Liver (tissue), 8 donors: ENCODE measurements at regions not wholly inside any gene's neighbourhood (a gene's known extent, or its start where the extent isn't known, plus 50 kb on each side); places are given as distances from the start of the nearest gene placed in this dataset.

ENCODE experiments used
- DNase-seq: peaks from one replicate; pipeline ENCODE4 v3.0.0-alpha.2; 2017; ENCODE audit warnings: low spot score
- H3K27ac ChIP-seq, 2 donors: one replicate each; pipeline ENCODE4 v1.7.0; 2013; ENCODE audit warnings: inconsistent platforms in 2 of 2, low read length in 2 of 2, control low read depth in 1 of 2, low read depth in 1 of 2, mild to moderate bottlenecking in 1 of 2
- H3K27me3 ChIP-seq, 4 donors: one replicate each; pipeline versions ENCODE4 v1.6.1 to v1.7.0; 2013; ENCODE audit warnings: low read length in 3 of 4, inconsistent platforms in 1 of 4, mild to moderate bottlenecking in 1 of 4, moderate library complexity in 1 of 4; ENCODE audit not compliant: control insufficient read depth in 4 of 4, insufficient read depth in 4 of 4
- H3K36me3 ChIP-seq, 4 donors: one replicate each; pipeline versions ENCODE4 v1.6.1 to v1.7.0; 2013; ENCODE audit warnings: low read length in 3 of 4, mild to moderate bottlenecking in 3 of 4, low read depth in 1 of 4, moderate library complexity in 1 of 4; ENCODE audit not compliant: control insufficient read depth in 4 of 4, insufficient read depth in 3 of 4
- H3K4me1 ChIP-seq, 4 donors: one replicate each; pipeline versions ENCODE4 v1.6.1 to v1.7.0; 2013; ENCODE audit warnings: low read length in 3 of 4, mild to moderate bottlenecking in 3 of 4, moderate library complexity in 1 of 4; ENCODE audit not compliant: control insufficient read depth in 4 of 4, insufficient read depth in 4 of 4
- H3K4me3 ChIP-seq, 3 donors: one replicate each; pipeline versions ENCODE4 v1.6.1 to v1.7.0; 2013; ENCODE audit warnings: low read length in 3 of 3, control low read depth in 1 of 3, low read depth in 1 of 3, mild to moderate bottlenecking in 1 of 3
- H3K9ac ChIP-seq, 2 donors: one replicate each; pipeline ENCODE4 v1.7.0; 2013; ENCODE audit warnings: low read length in 2 of 2, mild to moderate bottlenecking in 2 of 2, moderate library complexity in 2 of 2, control low read depth in 1 of 2, low read depth in 1 of 2
- H3K9me3 ChIP-seq, 4 donors: one replicate each; pipeline versions ENCODE4 v1.6.1 to v1.7.0; 2013; ENCODE audit warnings: low read length in 3 of 4; ENCODE audit not compliant: control insufficient read depth in 4 of 4
- ATF3 ChIP-seq: IDR thresholded peaks from 2 replicates; pipeline ENCODE4 v1.6.1; 2016; ENCODE audit warnings: antibody characterized with exemption
- EGR1 ChIP-seq, 2 donors: IDR thresholded peaks; 2 replicates each; pipeline ENCODE4 v1.6.1; 2016 to 2018; ENCODE audit warnings: antibody characterized with exemption in 2 of 2, low read depth in 2 of 2
- FOXA1 ChIP-seq: IDR thresholded peaks from 2 replicates; pipeline ENCODE4 v1.6.1; 2016; ENCODE audit warnings: antibody characterized with exemption
- FOXA2 ChIP-seq: IDR thresholded peaks from 2 replicates; pipeline ENCODE4 v1.6.1; 2016; ENCODE audit warnings: antibody characterized with exemption
- GABPA ChIP-seq, 2 donors: IDR thresholded peaks in 1 of 2; conservative IDR thresholded peaks in 1 of 2; 2 replicates each; pipeline ENCODE4 v1.6.1; 2016; ENCODE audit warnings: antibody characterized with exemption in 2 of 2, mild to moderate bottlenecking in 1 of 2, moderate library complexity in 1 of 2
- HNF4A ChIP-seq, 2 donors: conservative IDR thresholded peaks; 2 replicates each; pipeline ENCODE4 v1.6.1; 2016; ENCODE audit warnings: antibody characterized with exemption in 2 of 2, mild to moderate bottlenecking in 2 of 2
- HNF4G ChIP-seq: IDR thresholded peaks from 2 replicates; pipeline ENCODE4 v1.6.1; 2016; ENCODE audit warnings: antibody characterized with exemption
- NR2F2 ChIP-seq: IDR thresholded peaks from 2 replicates; pipeline ENCODE4 v1.6.1; 2016; ENCODE audit warnings: antibody characterized with exemption
- RXRA ChIP-seq, 2 donors: IDR thresholded peaks; 2 replicates each; pipeline ENCODE4 v1.6.1; 2017 to 2018; ENCODE audit warnings: antibody characterized with exemption in 2 of 2, mild to moderate bottlenecking in 1 of 2
- SP1 ChIP-seq: IDR thresholded peaks from 2 replicates; pipeline ENCODE4 v1.6.1; 2018; ENCODE audit warnings: antibody characterized with exemption, mild to moderate bottlenecking
- TAF1 ChIP-seq: conservative IDR thresholded peaks from 2 replicates; pipeline ENCODE4 v1.6.1; 2016; ENCODE audit warnings: antibody characterized with exemption, mild to moderate bottlenecking
- YY1 ChIP-seq: IDR thresholded peaks from 2 replicates; pipeline ENCODE4 v1.6.1; 2016; ENCODE audit warnings: antibody characterized with exemption, mild to moderate bottlenecking
- ZBTB33 ChIP-seq: IDR thresholded peaks from 2 replicates; pipeline ENCODE4 v1.6.1; 2016; ENCODE audit warnings: antibody characterized with exemption
- WGBS: extraction: QIAGEN DNeasy Blood & Tissue Kit; methylation state at CpG from one replicate; pipeline ENCODE4 v1.1.7; 2013; 5-methylcytosine and 5-hydroxymethylcytosine counted together
- TF ChIP-seq, protein P1 (sequence below): fragments of 150-350 bp; IDR thresholded peaks from 2 replicates; pipeline ENCODE4 v1.5.1; 2017; ENCODE audit warnings: improper control_type of control experiment, low read depth, low read length; ENCODE audit not compliant: missing input control
- TF ChIP-seq, protein P2 (sequence below): IDR thresholded peaks from 2 replicates; pipeline ENCODE4 v1.6.1; 2016; ENCODE audit warnings: antibody characterized with exemption, mild to moderate bottlenecking
- TF ChIP-seq, protein P3 (sequence below): IDR thresholded peaks from 2 replicates; pipeline ENCODE4 v1.6.1; 2016; ENCODE audit warnings: antibody characterized with exemption
- donor health status: healthy.
- donor health status: healthy.
- donor health status: healthy.
- donor health status: healthy.
- donor health status: healthy.

DNA sequence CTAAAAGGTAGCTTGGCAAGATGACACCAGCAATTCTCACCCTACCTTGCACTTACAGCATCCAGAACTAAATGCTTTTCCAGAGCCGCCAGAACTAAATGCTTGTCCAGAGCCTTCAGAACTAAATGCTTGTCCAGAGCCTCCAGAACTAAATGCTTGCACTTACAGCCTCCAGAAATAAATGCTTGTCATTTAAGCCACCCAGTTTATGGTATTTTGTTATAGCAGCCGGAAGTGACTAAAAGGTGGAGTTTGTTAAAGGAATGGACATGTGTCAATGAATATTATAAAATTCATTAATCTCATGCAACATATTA lies 133.5 kb downstream of the GPX5 start (continued):
- TF ChIP-seq, protein P1, sequence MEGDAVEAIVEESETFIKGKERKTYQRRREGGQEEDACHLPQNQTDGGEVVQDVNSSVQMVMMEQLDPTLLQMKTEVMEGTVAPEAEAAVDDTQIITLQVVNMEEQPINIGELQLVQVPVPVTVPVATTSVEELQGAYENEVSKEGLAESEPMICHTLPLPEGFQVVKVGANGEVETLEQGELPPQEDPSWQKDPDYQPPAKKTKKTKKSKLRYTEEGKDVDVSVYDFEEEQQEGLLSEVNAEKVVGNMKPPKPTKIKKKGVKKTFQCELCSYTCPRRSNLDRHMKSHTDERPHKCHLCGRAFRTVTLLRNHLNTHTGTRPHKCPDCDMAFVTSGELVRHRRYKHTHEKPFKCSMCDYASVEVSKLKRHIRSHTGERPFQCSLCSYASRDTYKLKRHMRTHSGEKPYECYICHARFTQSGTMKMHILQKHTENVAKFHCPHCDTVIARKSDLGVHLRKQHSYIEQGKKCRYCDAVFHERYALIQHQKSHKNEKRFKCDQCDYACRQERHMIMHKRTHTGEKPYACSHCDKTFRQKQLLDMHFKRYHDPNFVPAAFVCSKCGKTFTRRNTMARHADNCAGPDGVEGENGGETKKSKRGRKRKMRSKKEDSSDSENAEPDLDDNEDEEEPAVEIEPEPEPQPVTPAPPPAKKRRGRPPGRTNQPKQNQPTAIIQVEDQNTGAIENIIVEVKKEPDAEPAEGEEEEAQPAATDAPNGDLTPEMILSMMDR: no peak
- TF ChIP-seq ATF3 (no peak), YY1 (no peak)

DNA sequence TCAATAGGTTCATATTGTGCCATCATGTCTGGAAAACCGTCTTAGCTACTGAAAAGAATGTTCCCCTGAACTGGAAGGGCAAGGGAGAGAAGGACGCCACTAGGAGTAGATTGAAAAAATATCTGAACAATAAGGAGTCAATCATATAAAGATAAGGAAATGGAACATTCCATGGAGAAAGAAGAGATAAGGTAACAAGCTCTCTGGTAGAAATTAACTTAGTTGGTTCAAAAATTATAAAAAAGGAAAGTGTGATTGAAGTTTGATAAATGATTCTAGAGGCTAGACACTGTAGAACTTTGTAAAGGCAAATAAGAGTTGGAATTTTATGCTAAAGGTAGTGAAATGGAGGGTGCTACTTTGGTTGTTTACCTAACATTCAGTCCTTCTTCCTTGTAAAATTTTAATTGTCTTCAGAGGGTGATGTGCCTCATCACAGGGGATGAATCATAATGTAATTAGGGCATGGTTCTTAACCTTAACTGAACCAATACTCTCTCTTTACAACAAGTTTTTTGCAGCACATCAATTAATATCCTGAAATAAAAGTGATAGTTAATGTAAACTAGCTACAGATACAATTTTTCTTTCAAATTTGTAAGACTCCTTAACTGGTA lies 135.5 kb downstream of the GPX5 start:
- H3K9me3 ChIP-seq: peaks cover 0 to 3% (median 1%) of the 10 kb centered on the region in 4 donors
- H3K27ac ChIP-seq: no peak overlapping the region
- no peaks in the 10 kb centered on the region for H3K36me3 ChIP-seq
- H3K4me3 ChIP-seq: no peak overlapping the region
- H3K9ac ChIP-seq: no peak overlapping the region
- H3K27me3 ChIP-seq: peaks cover 0 to 16% (median 7%) of the 10 kb centered on the region in 4 donors
- WGBS: 56% methylated on average over 2 of the region's 2 CpGs
- H3K4me1 ChIP-seq: peaks cover 0 to 8% (median 0%) of the 10 kb centered on the region in 4 donors
- TF ChIP-seq ZBTB33 (no peak), NR2F2 (no peak), HNF4A (conservative IDR thresholded peaks at IDR 0.05) (no peak), RXRA (IDR thresholded peaks at IDR 0.05) (no peak), EGR1 (IDR thresholded peaks at IDR 0.05; ENCODE audit: low read depth in 2 of 2) (no peak)
- no peak for DNase-seq

DNA sequence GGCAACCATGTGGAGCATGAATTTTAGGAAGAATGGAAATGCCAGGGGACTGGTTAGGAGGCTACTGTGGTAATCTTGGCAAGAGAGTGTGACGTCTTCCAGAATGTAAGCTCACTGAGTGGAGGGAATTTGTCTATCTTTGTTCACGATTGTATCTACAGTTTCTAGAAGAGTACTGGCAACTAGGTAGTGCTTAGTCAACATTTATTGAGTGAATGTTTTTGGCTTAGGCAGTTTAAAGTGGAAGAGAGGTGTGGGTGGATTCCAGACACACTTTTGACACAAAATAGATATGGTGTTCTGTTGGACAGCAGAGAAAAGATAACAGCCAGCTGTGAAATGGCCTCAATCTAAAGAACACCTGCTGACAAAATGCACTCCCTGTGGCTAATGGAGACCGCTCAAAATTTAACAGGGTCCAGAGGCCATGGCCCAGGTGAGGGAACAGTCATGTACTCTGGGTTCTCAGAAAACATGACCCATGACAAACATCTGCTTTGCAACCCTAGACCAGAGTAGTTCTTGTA lies 139.3 kb downstream of the GPX5 start:
- Histone ChIP-seq H3K36me3 (no peaks in the 10 kb centered on the region), H3K9ac (no peak overlapping the region), H3K4me3 (no peak overlapping the region), H3K27me3 (peaks cover 0 to 9% (median 0%) of the 10 kb centered on the region in 4 donors), H3K4me1 (no peaks in the 10 kb centered on the region), H3K27ac (no peak overlapping the region), H3K9me3 (no peaks in the 10 kb centered on the region)
- WGBS: 86% methylated on average over 3 of the region's 3 CpGs
- DNase-seq: no peak
- TF ChIP-seq, protein P1: no peak
- TF ChIP-seq HNF4G: no peak
- no peak for TF ChIP-seq FOXA1
- no peak for TF ChIP-seq HNF4A (conservative IDR thresholded peaks at IDR 0.05)
- TF ChIP-seq, protein P2, sequence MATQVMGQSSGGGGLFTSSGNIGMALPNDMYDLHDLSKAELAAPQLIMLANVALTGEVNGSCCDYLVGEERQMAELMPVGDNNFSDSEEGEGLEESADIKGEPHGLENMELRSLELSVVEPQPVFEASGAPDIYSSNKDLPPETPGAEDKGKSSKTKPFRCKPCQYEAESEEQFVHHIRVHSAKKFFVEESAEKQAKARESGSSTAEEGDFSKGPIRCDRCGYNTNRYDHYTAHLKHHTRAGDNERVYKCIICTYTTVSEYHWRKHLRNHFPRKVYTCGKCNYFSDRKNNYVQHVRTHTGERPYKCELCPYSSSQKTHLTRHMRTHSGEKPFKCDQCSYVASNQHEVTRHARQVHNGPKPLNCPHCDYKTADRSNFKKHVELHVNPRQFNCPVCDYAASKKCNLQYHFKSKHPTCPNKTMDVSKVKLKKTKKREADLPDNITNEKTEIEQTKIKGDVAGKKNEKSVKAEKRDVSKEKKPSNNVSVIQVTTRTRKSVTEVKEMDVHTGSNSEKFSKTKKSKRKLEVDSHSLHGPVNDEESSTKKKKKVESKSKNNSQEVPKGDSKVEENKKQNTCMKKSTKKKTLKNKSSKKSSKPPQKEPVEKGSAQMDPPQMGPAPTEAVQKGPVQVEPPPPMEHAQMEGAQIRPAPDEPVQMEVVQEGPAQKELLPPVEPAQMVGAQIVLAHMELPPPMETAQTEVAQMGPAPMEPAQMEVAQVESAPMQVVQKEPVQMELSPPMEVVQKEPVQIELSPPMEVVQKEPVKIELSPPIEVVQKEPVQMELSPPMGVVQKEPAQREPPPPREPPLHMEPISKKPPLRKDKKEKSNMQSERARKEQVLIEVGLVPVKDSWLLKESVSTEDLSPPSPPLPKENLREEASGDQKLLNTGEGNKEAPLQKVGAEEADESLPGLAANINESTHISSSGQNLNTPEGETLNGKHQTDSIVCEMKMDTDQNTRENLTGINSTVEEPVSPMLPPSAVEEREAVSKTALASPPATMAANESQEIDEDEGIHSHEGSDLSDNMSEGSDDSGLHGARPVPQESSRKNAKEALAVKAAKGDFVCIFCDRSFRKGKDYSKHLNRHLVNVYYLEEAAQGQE: no peak
- no peak for TF ChIP-seq SP1
- TF ChIP-seq YY1: no peak
- TF ChIP-seq NR2F2: no peak
- no peak for TF ChIP-seq RXRA (IDR thresholded peaks at IDR 0.05)
- no peak for TF ChIP-seq GABPA (IDR thresholded peaks at IDR 0.05 in 1 of 2, conservative IDR thresholded peaks at IDR 0.05 in 1 of 2)
- TF ChIP-seq, protein P3, sequence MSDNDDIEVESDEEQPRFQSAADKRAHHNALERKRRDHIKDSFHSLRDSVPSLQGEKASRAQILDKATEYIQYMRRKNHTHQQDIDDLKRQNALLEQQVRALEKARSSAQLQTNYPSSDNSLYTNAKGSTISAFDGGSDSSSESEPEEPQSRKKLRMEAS: no peak
- no peak for TF ChIP-seq FOXA2
- no peak for TF ChIP-seq EGR1 (IDR thresholded peaks at IDR 0.05; ENCODE audit: low read depth in 2 of 2)
- no peak for TF ChIP-seq ATF3
- no peak for TF ChIP-seq ZBTB33
- no peak for TF ChIP-seq TAF1
